ENCODE measurements at regions not wholly inside any gene's neighbourhood (a gene's known extent, or its start where the extent isn't known, plus 50 kb on each side); places are given as distances from the start of the nearest gene placed in this dataset.

GRCh38 chr14:87784386-87784785 is 208.6 kb downstream of the GALC start:
- no peaks in the 10 kb centered on the region for H3K27me3 ChIP-seq
- H3K4me1 ChIP-seq = no peaks in the 10 kb centered on the region
- TF ChIP-seq, protein P1, sequence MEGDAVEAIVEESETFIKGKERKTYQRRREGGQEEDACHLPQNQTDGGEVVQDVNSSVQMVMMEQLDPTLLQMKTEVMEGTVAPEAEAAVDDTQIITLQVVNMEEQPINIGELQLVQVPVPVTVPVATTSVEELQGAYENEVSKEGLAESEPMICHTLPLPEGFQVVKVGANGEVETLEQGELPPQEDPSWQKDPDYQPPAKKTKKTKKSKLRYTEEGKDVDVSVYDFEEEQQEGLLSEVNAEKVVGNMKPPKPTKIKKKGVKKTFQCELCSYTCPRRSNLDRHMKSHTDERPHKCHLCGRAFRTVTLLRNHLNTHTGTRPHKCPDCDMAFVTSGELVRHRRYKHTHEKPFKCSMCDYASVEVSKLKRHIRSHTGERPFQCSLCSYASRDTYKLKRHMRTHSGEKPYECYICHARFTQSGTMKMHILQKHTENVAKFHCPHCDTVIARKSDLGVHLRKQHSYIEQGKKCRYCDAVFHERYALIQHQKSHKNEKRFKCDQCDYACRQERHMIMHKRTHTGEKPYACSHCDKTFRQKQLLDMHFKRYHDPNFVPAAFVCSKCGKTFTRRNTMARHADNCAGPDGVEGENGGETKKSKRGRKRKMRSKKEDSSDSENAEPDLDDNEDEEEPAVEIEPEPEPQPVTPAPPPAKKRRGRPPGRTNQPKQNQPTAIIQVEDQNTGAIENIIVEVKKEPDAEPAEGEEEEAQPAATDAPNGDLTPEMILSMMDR (IDR thresholded peaks at IDR 0.05) = no peak
- no peak for TF ChIP-seq POLR2A (IDR thresholded peaks at IDR 0.05)
- H3K36me3 ChIP-seq = no peaks in the 10 kb centered on the region
- no peak overlapping the region for H3K27ac ChIP-seq
- intact Hi-C loops (cut with DNase I) = no loop called here
- 82 to 88% methylated on average over 1 of the region's 1 CpG for WGBS, 2 donors
- no peak for DNase-seq
- no peaks in the 10 kb centered on the region for H3K9me3 ChIP-seq
- no peak overlapping the region for H3K4me3 ChIP-seq (replicated peaks in 1 of 3)

DNA sequence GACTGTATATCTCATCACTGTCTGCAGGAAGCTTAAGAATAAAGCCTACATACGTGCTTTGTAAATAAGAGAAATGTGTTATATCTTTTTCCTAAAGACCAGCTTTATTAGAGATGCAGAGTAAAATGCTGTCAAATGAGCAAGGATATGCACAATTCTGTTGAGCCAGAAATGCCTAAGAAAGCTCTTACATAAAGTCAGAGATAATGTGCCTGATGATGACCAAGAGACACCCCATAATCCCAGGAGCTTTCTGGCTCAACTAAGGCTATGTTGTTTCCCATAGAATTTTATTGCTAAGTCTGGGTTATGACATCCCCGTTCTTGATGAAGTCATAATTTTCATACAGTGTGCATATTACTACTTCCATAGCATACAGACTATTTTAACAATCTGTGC is 209.9 kb downstream of the GALC start:
- DNase-seq = no peak
- Histone ChIP-seq H3K36me3 (no peaks in the 10 kb centered on the region), H3K9me3 (no peaks in the 10 kb centered on the region), H3K27me3 (no peaks in the 10 kb centered on the region), H3K4me3 (replicated peaks in 1 of 3) (no peak overlapping the region), H3K4me1 (no peaks in the 10 kb centered on the region), H3K27ac (no peak overlapping the region)
- TF ChIP-seq, protein P1 (IDR thresholded peaks at IDR 0.05) = no peak
- no peak for TF ChIP-seq POLR2A (IDR thresholded peaks at IDR 0.05)
- 80 to 82% methylated on average over 2 of the region's 2 CpGs for WGBS, 2 donors
- intact Hi-C loops (cut with DNase I) = no loop called here

DNA sequence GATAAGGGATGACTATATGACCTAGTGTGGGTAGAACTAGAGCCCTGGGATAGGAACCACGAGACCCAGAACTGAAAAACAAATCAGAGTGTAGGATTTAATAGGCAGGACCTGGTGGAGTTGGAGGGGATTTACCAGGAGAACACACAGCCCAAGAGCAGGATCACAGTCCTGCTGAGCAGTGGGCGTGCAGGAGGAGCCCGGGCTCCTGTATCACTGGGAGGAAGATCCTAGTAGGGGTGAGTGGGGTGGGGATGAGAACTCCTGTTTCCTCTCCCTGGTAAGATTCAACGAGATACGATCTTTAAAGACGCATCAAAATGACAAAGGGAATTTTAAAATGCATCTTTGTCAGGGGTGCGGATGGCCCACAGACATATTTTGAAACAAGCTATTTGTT is 220.1 kb downstream of the GALC start:
- TF ChIP-seq, protein P1 (IDR thresholded peaks at IDR 0.05) = no peak
- no peak for TF ChIP-seq POLR2A (IDR thresholded peaks at IDR 0.05)
- Histone ChIP-seq H3K27me3 (no peaks in the 10 kb centered on the region), H3K27ac (no peak overlapping the region), H3K9me3 (no peaks in the 10 kb centered on the region), H3K36me3 (no peaks in the 10 kb centered on the region), H3K4me1 (peaks cover 0 to 11% of the 10 kb centered on the region in 2 donors), H3K4me3 (replicated peaks in 1 of 3) (no peak overlapping the region)
- DNase-seq = no peak
- 82 to 83% methylated on average over 7 of the region's 7 CpGs for whole genome bisulfite sequencing, 2 donors
- intact Hi-C loops (cut with DNase I) = no loop called here

GRCh38 chr14:87767567-87767901 is 225.4 kb downstream of the GALC start:
- TF ChIP-seq, protein P1 (IDR thresholded peaks at IDR 0.05) = no peak
- TF ChIP-seq POLR2A (IDR thresholded peaks at IDR 0.05) = no peak
- Histone ChIP-seq H3K27me3 (no peaks in the 10 kb centered on the region), H3K27ac (no peak overlapping the region), H3K36me3 (no peaks in the 10 kb centered on the region), H3K4me1 (no peaks in the 10 kb centered on the region), H3K4me3 (replicated peaks in 1 of 3) (no peak overlapping the region), H3K9me3 (no peaks in the 10 kb centered on the region)
- intact Hi-C loops (cut with DNase I) = no loop called here
- WGBS, 2 donors = 88 to 97% methylated on average over 2 of the region's 2 CpGs
- no peak for DNase-seq

GRCh38 chr14:87758876-87759275 is 234.1 kb downstream of the GALC start:
- no peaks in the 10 kb centered on the region for H3K4me1 ChIP-seq
- TF ChIP-seq POLR2A (IDR thresholded peaks at IDR 0.05) = no peak
- TF ChIP-seq, protein P1 (IDR thresholded peaks at IDR 0.05) = no peak
- H3K4me3 ChIP-seq (replicated peaks in 1 of 3) = no peak overlapping the region
- H3K27ac ChIP-seq = no peak overlapping the region
- no peaks in the 10 kb centered on the region for H3K9me3 ChIP-seq
- no peaks in the 10 kb centered on the region for H3K36me3 ChIP-seq
- DNase-seq = no peak
- no peaks in the 10 kb centered on the region for H3K27me3 ChIP-seq
- intact Hi-C loops (cut with DNase I) = no loop called here
- WGBS, 2 donors = 67 to 71% methylated on average over 2 of the region's 2 CpGs

All from thyroid gland (tissue), 4 donors.